ENCODE measurements at regions not wholly inside any gene's neighbourhood (a gene's known extent, or its start where the extent isn't known, plus 50 kb on each side); places are given as distances from the start of the nearest gene placed in this dataset.

- TF ChIP-seq POLR2A (IDR thresholded peaks at IDR 0.05; ENCODE audit: low read depth): no peak
- no peak for TF ChIP-seq CTCF (IDR thresholded peaks at IDR 0.05)
- TF ChIP-seq EP300 (IDR thresholded peaks at IDR 0.05): no peak
Observed at GRCh38 chr6:125489579-125490285, 188.0 kb upstream of the HDDC2 start.
